ENCODE measurements at regions not wholly inside any gene's neighbourhood (a gene's known extent, or its start where the extent isn't known, plus 50 kb on each side); places are given as distances from the start of the nearest gene placed in this dataset.

DNA sequence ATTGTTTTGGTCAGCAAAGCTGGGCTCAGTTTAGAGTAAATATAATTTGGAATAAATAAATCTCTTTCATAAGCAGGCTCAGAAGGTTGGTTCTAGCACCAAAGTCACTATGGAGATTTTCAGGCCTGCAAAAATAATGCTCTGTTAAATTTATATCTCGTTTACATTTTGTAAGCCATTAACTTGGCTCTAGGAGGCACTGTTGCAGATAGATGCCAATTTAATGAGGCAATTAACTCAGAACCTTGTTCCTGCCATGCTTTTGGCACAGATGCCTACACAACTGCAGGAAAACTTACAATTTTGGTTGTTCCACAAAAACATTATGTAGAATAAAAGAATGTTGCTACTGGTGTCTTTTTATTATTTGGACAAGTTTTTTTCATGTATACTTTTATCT, 428.1 kb downstream of the FLRT2 start:
- 74 to 79% methylated on average over 1 of the region's 1 CpG for whole genome bisulfite sequencing, 2 donors
- TF ChIP-seq, protein P1, sequence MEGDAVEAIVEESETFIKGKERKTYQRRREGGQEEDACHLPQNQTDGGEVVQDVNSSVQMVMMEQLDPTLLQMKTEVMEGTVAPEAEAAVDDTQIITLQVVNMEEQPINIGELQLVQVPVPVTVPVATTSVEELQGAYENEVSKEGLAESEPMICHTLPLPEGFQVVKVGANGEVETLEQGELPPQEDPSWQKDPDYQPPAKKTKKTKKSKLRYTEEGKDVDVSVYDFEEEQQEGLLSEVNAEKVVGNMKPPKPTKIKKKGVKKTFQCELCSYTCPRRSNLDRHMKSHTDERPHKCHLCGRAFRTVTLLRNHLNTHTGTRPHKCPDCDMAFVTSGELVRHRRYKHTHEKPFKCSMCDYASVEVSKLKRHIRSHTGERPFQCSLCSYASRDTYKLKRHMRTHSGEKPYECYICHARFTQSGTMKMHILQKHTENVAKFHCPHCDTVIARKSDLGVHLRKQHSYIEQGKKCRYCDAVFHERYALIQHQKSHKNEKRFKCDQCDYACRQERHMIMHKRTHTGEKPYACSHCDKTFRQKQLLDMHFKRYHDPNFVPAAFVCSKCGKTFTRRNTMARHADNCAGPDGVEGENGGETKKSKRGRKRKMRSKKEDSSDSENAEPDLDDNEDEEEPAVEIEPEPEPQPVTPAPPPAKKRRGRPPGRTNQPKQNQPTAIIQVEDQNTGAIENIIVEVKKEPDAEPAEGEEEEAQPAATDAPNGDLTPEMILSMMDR (IDR thresholded peaks at IDR 0.05; ENCODE audit: control extremely low read depth, extremely low read depth), result no peak

DNA sequence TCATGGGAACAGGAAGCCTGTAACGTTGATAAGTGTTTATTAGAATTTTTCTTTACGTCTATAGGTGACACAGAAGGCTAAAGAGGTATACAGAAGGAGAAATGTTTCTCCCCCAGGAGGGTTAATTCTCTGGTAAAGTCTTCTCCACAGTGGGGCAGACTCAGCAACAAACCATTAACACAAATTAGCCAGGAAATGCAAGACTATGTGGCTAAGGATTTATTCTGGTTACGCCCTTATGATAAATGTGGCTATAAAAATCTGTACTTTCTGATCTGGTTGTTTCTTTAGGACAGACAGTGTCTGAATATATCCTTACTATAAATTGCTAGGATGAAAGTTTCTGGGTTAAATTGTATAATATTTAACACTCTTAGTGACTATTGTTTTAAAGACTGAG, 423.3 kb downstream of the FLRT2 start:
- H3K4me1 ChIP-seq (ENCODE audit: control insufficient read depth in 5 of 5, insufficient read depth in 5 of 5, low read length in 5 of 5), result no peaks in the 10 kb centered on the region
- WGBS, 2 donors, result 63 to 70% methylated on average over 3 of the region's 3 CpGs
- H3K36me3 ChIP-seq (ENCODE audit: control insufficient read depth in 4 of 4, insufficient read depth in 4 of 4, low read length in 4 of 4), result no peaks in the 10 kb centered on the region

More for the DNA sequence above, 428.1 kb downstream of the FLRT2 start:
- Histone ChIP-seq H3K4me3 (no peak overlapping the region), H3K27ac (ENCODE audit: low read depth in 1 of 2, low read length in 1 of 2) (no peak overlapping the region), H3K4me1 (ENCODE audit: control insufficient read depth in 5 of 5, insufficient read depth in 5 of 5, low read length in 5 of 5) (no peaks in the 10 kb centered on the region), H3K36me3 (ENCODE audit: control insufficient read depth in 4 of 4, insufficient read depth in 4 of 4, low read length in 4 of 4) (no peaks in the 10 kb centered on the region), H3K27me3 (ENCODE audit: control insufficient read depth in 3 of 3, insufficient read depth in 3 of 3, low read length in 2 of 3) (no peaks in the 10 kb centered on the region), H3K9me3 (ENCODE audit: control insufficient read depth in 4 of 4, insufficient read depth in 3 of 4, low read length in 3 of 4) (no peaks in the 10 kb centered on the region), H3K9ac (ENCODE audit: insufficient read depth in 1 of 2, low read length in 2 of 2) (no peak overlapping the region)
- no peak for ATAC-seq (ENCODE audit: insufficient read depth, low FRiP score)
- no peak for DNase-seq

DNA sequence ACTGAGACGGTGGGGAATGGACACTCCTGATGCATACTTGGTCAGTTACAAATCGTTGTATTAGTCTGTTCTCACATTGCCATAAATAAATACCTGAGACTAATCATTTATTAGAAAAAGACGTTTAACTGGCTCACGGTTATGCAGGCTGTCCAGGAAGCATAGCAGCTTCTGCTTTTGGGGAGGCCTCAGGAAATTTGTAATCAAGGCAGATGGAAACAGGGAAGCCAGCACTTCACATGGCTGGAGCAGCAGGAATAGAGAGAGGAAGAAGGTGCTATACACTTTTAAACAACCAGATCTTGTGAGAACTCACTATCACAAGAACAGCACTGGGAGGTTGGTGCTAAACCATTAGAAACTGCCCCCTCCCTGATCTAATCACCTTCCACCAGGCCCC, 418.2 kb downstream of the FLRT2 start:
- Histone ChIP-seq H3K4me3 (no peak overlapping the region), H3K4me1 (ENCODE audit: control insufficient read depth in 5 of 5, insufficient read depth in 5 of 5, low read length in 5 of 5) (no peaks in the 10 kb centered on the region), H3K27me3 (ENCODE audit: control insufficient read depth in 3 of 3, insufficient read depth in 3 of 3, low read length in 2 of 3) (no peaks in the 10 kb centered on the region), H3K9me3 (ENCODE audit: control insufficient read depth in 4 of 4, insufficient read depth in 3 of 4, low read length in 3 of 4) (no peaks in the 10 kb centered on the region), H3K9ac (ENCODE audit: insufficient read depth in 1 of 2, low read length in 2 of 2) (no peak overlapping the region), H3K36me3 (ENCODE audit: control insufficient read depth in 4 of 4, insufficient read depth in 4 of 4, low read length in 4 of 4) (no peaks in the 10 kb centered on the region), H3K27ac (ENCODE audit: low read depth in 1 of 2, low read length in 1 of 2) (no peak overlapping the region)
- no peak for ATAC-seq (ENCODE audit: insufficient read depth, low FRiP score)
- no peak for DNase-seq
- 22 to 39% methylated on average over 4 of the region's 4 CpGs for WGBS, 2 donors
- TF ChIP-seq, protein P1 (IDR thresholded peaks at IDR 0.05; ENCODE audit: control extremely low read depth, extremely low read depth), result no peak

More for the DNA sequence above, 423.3 kb downstream of the FLRT2 start:
- H3K27me3 ChIP-seq (ENCODE audit: control insufficient read depth in 3 of 3, insufficient read depth in 3 of 3, low read length in 2 of 3), result no peaks in the 10 kb centered on the region
- no peak overlapping the region for H3K9ac ChIP-seq (ENCODE audit: insufficient read depth in 1 of 2, low read length in 2 of 2)
- H3K9me3 ChIP-seq (ENCODE audit: control insufficient read depth in 4 of 4, insufficient read depth in 3 of 4, low read length in 3 of 4), result no peaks in the 10 kb centered on the region
- no peak overlapping the region for H3K4me3 ChIP-seq
- TF ChIP-seq, protein P1 (IDR thresholded peaks at IDR 0.05; ENCODE audit: control extremely low read depth, extremely low read depth), result no peak
- ATAC-seq (ENCODE audit: insufficient read depth, low FRiP score) (no peak), DNase-seq (no peak)
- H3K27ac ChIP-seq (ENCODE audit: low read depth in 1 of 2, low read length in 1 of 2), result no peak overlapping the region

DNA sequence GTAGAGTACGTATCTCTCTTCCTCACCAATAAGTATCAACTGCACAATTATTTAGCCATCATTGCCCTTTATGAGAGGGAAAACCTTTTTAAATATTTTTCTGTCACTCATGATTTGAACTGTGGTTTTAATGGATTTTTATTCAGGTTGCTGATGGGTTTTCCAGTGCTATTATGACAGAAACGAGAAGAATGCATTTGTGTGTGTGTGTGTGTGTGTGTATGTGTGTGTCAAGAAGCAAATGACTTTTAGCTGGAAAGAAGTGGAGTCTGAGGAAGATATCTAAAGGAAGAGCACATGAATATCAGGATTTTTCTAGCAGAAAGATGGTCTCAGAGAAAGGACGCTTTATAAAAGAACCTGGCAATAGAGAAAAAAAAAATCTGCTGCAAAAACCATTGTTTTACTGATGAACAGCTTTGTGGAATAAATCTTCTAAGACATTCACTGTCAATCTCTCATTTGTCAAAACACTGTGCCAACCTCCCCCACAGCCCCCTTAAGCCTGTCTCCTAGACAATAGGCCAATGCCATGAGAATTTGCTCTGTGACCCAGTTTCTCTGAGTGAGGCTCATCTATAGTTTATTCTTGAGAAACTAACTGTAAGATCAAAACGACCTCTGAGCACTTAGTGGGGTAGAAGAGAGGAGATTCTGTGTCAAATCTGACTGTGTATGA, 417.7 kb downstream of the FLRT2 start:
- Histone ChIP-seq H3K4me1 (ENCODE audit: control insufficient read depth in 5 of 5, insufficient read depth in 5 of 5, low read length in 5 of 5) (no peaks in the 10 kb centered on the region), H3K9me3 (ENCODE audit: control insufficient read depth in 4 of 4, insufficient read depth in 3 of 4, low read length in 3 of 4) (no peaks in the 10 kb centered on the region), H3K27ac (ENCODE audit: low read depth in 1 of 2, low read length in 1 of 2) (no peak overlapping the region), H3K9ac (ENCODE audit: insufficient read depth in 1 of 2, low read length in 2 of 2) (no peak overlapping the region), H3K27me3 (ENCODE audit: control insufficient read depth in 3 of 3, insufficient read depth in 3 of 3, low read length in 2 of 3) (no peaks in the 10 kb centered on the region), H3K36me3 (ENCODE audit: control insufficient read depth in 4 of 4, insufficient read depth in 4 of 4, low read length in 4 of 4) (no peaks in the 10 kb centered on the region), H3K4me3 (no peak overlapping the region)
- TF ChIP-seq, protein P1 (IDR thresholded peaks at IDR 0.05; ENCODE audit: control extremely low read depth, extremely low read depth), result no peak
- DNase-seq, result no peak
- WGBS, 2 donors, result 47 to 65% methylated on average over 4 of the region's 4 CpGs
- no peak for ATAC-seq (ENCODE audit: insufficient read depth, low FRiP score)
